Liver (tissue), 8 donors: ENCODE measurements at regions not wholly inside any gene's neighbourhood (a gene's known extent, or its start where the extent isn't known, plus 50 kb on each side); places are given as distances from the start of the nearest gene placed in this dataset.

Experiments
- DNase-seq: peaks from one replicate; pipeline ENCODE4 v3.0.0-alpha.2; 2017; ENCODE audit warnings: low spot score
- H3K27ac ChIP-seq, 2 donors: one replicate each; pipeline ENCODE4 v1.7.0; 2013; ENCODE audit warnings: inconsistent platforms in 2 of 2, low read length in 2 of 2, control low read depth in 1 of 2, low read depth in 1 of 2, mild to moderate bottlenecking in 1 of 2
- H3K27me3 ChIP-seq, 4 donors: one replicate each; pipeline versions ENCODE4 v1.6.1 to v1.7.0; 2013; ENCODE audit warnings: low read length in 3 of 4, inconsistent platforms in 1 of 4, mild to moderate bottlenecking in 1 of 4, moderate library complexity in 1 of 4; ENCODE audit not compliant: control insufficient read depth in 4 of 4, insufficient read depth in 4 of 4
- H3K36me3 ChIP-seq, 4 donors: one replicate each; pipeline versions ENCODE4 v1.6.1 to v1.7.0; 2013; ENCODE audit warnings: low read length in 3 of 4, mild to moderate bottlenecking in 3 of 4, low read depth in 1 of 4, moderate library complexity in 1 of 4; ENCODE audit not compliant: control insufficient read depth in 4 of 4, insufficient read depth in 3 of 4
- H3K4me1 ChIP-seq, 4 donors: one replicate each; pipeline versions ENCODE4 v1.6.1 to v1.7.0; 2013; ENCODE audit warnings: low read length in 3 of 4, mild to moderate bottlenecking in 3 of 4, moderate library complexity in 1 of 4; ENCODE audit not compliant: control insufficient read depth in 4 of 4, insufficient read depth in 4 of 4
- H3K4me3 ChIP-seq, 3 donors: one replicate each; pipeline versions ENCODE4 v1.6.1 to v1.7.0; 2013; ENCODE audit warnings: low read length in 3 of 3, control low read depth in 1 of 3, low read depth in 1 of 3, mild to moderate bottlenecking in 1 of 3
- H3K9ac ChIP-seq, 2 donors: one replicate each; pipeline ENCODE4 v1.7.0; 2013; ENCODE audit warnings: low read length in 2 of 2, mild to moderate bottlenecking in 2 of 2, moderate library complexity in 2 of 2, control low read depth in 1 of 2, low read depth in 1 of 2
- H3K9me3 ChIP-seq, 4 donors: one replicate each; pipeline versions ENCODE4 v1.6.1 to v1.7.0; 2013; ENCODE audit warnings: low read length in 3 of 4; ENCODE audit not compliant: control insufficient read depth in 4 of 4
- ATF3 ChIP-seq: IDR thresholded peaks from 2 replicates; pipeline ENCODE4 v1.6.1; 2016; ENCODE audit warnings: antibody characterized with exemption
- CTCF ChIP-seq: fragments of 150-350 bp; IDR thresholded peaks from 2 replicates; pipeline ENCODE4 v1.5.1; 2017; ENCODE audit warnings: improper control_type of control experiment, low read depth, low read length; ENCODE audit not compliant: missing input control
- EGR1 ChIP-seq, 2 donors: IDR thresholded peaks; 2 replicates each; pipeline ENCODE4 v1.6.1; 2016 to 2018; ENCODE audit warnings: antibody characterized with exemption in 2 of 2, low read depth in 2 of 2
- FOXA1 ChIP-seq: IDR thresholded peaks from 2 replicates; pipeline ENCODE4 v1.6.1; 2016; ENCODE audit warnings: antibody characterized with exemption
- FOXA2 ChIP-seq: IDR thresholded peaks from 2 replicates; pipeline ENCODE4 v1.6.1; 2016; ENCODE audit warnings: antibody characterized with exemption
- GABPA ChIP-seq, 2 donors: IDR thresholded peaks in 1 of 2; conservative IDR thresholded peaks in 1 of 2; 2 replicates each; pipeline ENCODE4 v1.6.1; 2016; ENCODE audit warnings: antibody characterized with exemption in 2 of 2, mild to moderate bottlenecking in 1 of 2, moderate library complexity in 1 of 2
- HNF4A ChIP-seq, 2 donors: conservative IDR thresholded peaks; 2 replicates each; pipeline ENCODE4 v1.6.1; 2016; ENCODE audit warnings: antibody characterized with exemption in 2 of 2, mild to moderate bottlenecking in 2 of 2
- JUND ChIP-seq, 2 donors: IDR thresholded peaks; 2 replicates each; pipeline ENCODE4 v1.6.1; 2016; ENCODE audit warnings: antibody characterized with exemption in 2 of 2
- MAX ChIP-seq: IDR thresholded peaks from 2 replicates; pipeline ENCODE4 v1.6.1; 2016; ENCODE audit warnings: antibody characterized with exemption
- RAD21 ChIP-seq, 2 donors: IDR thresholded peaks; 2 replicates each; pipeline ENCODE4 v1.6.1; 2016; ENCODE audit warnings: antibody characterized with exemption in 2 of 2, mild to moderate bottlenecking in 2 of 2
- REST ChIP-seq: IDR thresholded peaks from 2 replicates; pipeline ENCODE4 v1.6.1; 2016; ENCODE audit warnings: antibody characterized with exemption, mild to moderate bottlenecking
- RXRA ChIP-seq, 2 donors: IDR thresholded peaks; 2 replicates each; pipeline ENCODE4 v1.6.1; 2017 to 2018; ENCODE audit warnings: antibody characterized with exemption in 2 of 2, mild to moderate bottlenecking in 1 of 2
- SP1 ChIP-seq: IDR thresholded peaks from 2 replicates; pipeline ENCODE4 v1.6.1; 2018; ENCODE audit warnings: antibody characterized with exemption, mild to moderate bottlenecking
- TAF1 ChIP-seq: conservative IDR thresholded peaks from 2 replicates; pipeline ENCODE4 v1.6.1; 2016; ENCODE audit warnings: antibody characterized with exemption, mild to moderate bottlenecking
- YY1 ChIP-seq: IDR thresholded peaks from 2 replicates; pipeline ENCODE4 v1.6.1; 2016; ENCODE audit warnings: antibody characterized with exemption, mild to moderate bottlenecking
- ZBTB33 ChIP-seq: IDR thresholded peaks from 2 replicates; pipeline ENCODE4 v1.6.1; 2016; ENCODE audit warnings: antibody characterized with exemption
- WGBS: extraction: QIAGEN DNeasy Blood & Tissue Kit; methylation state at CpG from one replicate; pipeline ENCODE4 v1.1.7; 2013; 5-methylcytosine and 5-hydroxymethylcytosine counted together
- donor health status: healthy.
- donor health status: healthy.
- donor health status: healthy.
- donor health status: healthy.
- donor health status: healthy.

GRCh38 chr2:21774691-21775368, 651.1 kb downstream of the TDRD15 start:
- DNase-seq: no peak

GRCh38 chr2:21779786-21780185, 656.0 kb downstream of the TDRD15 start:
- H3K9me3 ChIP-seq: no peaks in the 10 kb centered on the region
- no peaks in the 10 kb centered on the region for H3K27me3 ChIP-seq
- H3K27ac ChIP-seq: no peak overlapping the region
- no peak overlapping the region for H3K4me3 ChIP-seq
- 95% methylated on average over 1 of the region's 1 CpG for WGBS
- DNase-seq: no peak
- H3K4me1 ChIP-seq: no peaks in the 10 kb centered on the region
- no peak for TF ChIP-seq EGR1 (IDR thresholded peaks at IDR 0.05; ENCODE audit: low read depth in 2 of 2)
- no peak for TF ChIP-seq GABPA (IDR thresholded peaks at IDR 0.05 in 1 of 2, conservative IDR thresholded peaks at IDR 0.05 in 1 of 2)
- no peak for TF ChIP-seq ZBTB33
- no peak for TF ChIP-seq FOXA1
- no peak for TF ChIP-seq RXRA (IDR thresholded peaks at IDR 0.05)
- no peak for TF ChIP-seq YY1
- no peak for TF ChIP-seq JUND (IDR thresholded peaks at IDR 0.05)
- no peak for TF ChIP-seq FOXA2
- TF ChIP-seq ATF3: no peak
- TF ChIP-seq MAX: no peak
- TF ChIP-seq RAD21 (IDR thresholded peaks at IDR 0.05): no peak
- TF ChIP-seq HNF4A (conservative IDR thresholded peaks at IDR 0.05): no peak
- TF ChIP-seq SP1: no peak
- no peak for TF ChIP-seq TAF1
- no peak for TF ChIP-seq REST
- no peaks in the 10 kb centered on the region for H3K36me3 ChIP-seq
- H3K9ac ChIP-seq: no peak overlapping the region

More at GRCh38 chr2:21774691-21775368, 651.1 kb downstream of the TDRD15 start:
- Histone ChIP-seq H3K36me3 (no peaks in the 10 kb centered on the region), H3K4me3 (no peak overlapping the region), H3K9ac (no peak overlapping the region), H3K27me3 (no peaks in the 10 kb centered on the region), H3K9me3 (no peaks in the 10 kb centered on the region), H3K4me1 (no peaks in the 10 kb centered on the region), H3K27ac (no peak overlapping the region)
- TF ChIP-seq RAD21 (IDR thresholded peaks at IDR 0.05) (no peak), HNF4A (conservative IDR thresholded peaks at IDR 0.05) (no peak), GABPA (IDR thresholded peaks at IDR 0.05 in 1 of 2, conservative IDR thresholded peaks at IDR 0.05 in 1 of 2) (no peak), EGR1 (IDR thresholded peaks at IDR 0.05; ENCODE audit: low read depth in 2 of 2) (no peak), FOXA2 (no peak), CTCF (no peak), YY1 (no peak), SP1 (no peak)
- 55% methylated on average over 6 of the region's 6 CpGs for WGBS
